Bronchial epithelial cell (primary cell): ENCODE measurements at regions not wholly inside any gene's neighbourhood (a gene's known extent, or its start where the extent isn't known, plus 50 kb on each side); places are given as distances from the start of the nearest gene placed in this dataset.
"Not testable (repeated sequence)": the region's sequence is repeated elsewhere in the genome, so short reads cannot be mapped to it uniquely, and the experiment has no call there.

Source experiments
- DNase-seq: peaks from one replicate; pipeline ENCODE4 v3.0.0-alpha.2; 2010; ENCODE audit warnings: low read depth
- FAIRE-seq: peaks from 2 replicates; lab custom pipeline; 2011; peaks lifted over from hg19 to GRCh38; lab: Jason Lieb, UNC
- H3K27me3 ChIP-seq: 2 replicates; pipeline ENCODE4 v1.5.1; 2011; ENCODE audit warnings: low read length; ENCODE audit not compliant: control insufficient read depth, insufficient read depth
- H3K36me3 ChIP-seq: 2 replicates; pipeline ENCODE4 v1.5.1; 2011; ENCODE audit warnings: low read length; ENCODE audit not compliant: control insufficient read depth, insufficient read depth
- H3K4me3 ChIP-seq: 2 replicates; pipeline ENCODE4 v1.5.1; 2011; ENCODE audit warnings: mild to moderate bottlenecking, low read depth, low read length, control low read depth
- CTCF ChIP-seq: IDR thresholded peaks from 2 replicates; pipeline ENCODE4 v1.5.1; 2011; ENCODE audit warnings: mild to moderate bottlenecking, moderate library complexity, low read length, control low read depth, inconsistent platforms; ENCODE audit not compliant: insufficient read depth, severe bottlenecking

DNA sequence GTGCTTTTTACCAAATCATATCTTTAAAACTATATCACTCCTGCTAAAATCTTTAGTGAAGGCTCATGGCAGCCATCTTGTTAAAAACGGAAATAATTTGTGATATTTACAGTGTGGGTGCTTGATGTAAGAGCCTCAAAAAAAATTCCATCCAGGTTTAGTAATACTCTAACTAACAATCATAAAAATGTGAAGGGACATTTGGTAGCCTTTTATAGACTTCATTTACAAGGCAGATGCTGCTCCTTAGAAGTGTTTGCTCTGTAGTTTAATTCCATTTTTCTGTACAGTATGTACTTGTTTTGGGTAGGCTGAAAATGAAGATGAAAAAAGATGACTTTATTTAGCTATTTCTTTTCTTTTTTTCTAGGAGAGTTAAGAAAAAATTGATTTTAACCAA lies 525.0 kb downstream of the ZEB2 start:
- no peaks in the 10 kb centered on the region for H3K27me3 ChIP-seq
- DNase-seq (no peak), FAIRE-seq (no peak)
- no peak for TF ChIP-seq CTCF
- H3K36me3 ChIP-seq = no peaks in the 10 kb centered on the region
- no peak overlapping the region for H3K4me3 ChIP-seq

DNA sequence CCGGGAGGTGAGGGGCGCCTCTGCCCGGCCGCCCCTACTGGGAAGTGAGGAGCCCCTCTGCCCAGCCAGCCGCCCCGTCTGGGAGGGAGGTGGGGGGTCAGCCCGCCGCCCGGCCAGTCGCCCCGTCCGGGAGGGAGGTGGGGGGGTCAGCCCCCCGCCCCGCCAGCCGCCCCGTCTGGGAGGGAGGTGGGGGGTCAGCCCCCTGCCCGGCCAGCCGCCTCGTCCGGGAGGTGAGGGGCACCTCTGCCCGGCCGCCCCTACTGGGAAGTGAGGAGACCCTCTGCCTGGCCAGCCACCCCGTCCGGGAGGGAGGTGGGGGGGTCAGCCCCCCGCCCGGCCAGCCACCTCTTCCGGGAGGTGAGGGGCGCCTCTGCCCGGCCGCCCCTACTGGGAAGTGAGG lies 528.3 kb downstream of the ZEB2 start:
- H3K27me3 ChIP-seq, H3K36me3 ChIP-seq, H3K4me3 ChIP-seq, FAIRE-seq, DNase-seq: not testable (repeated sequence)

DNA sequence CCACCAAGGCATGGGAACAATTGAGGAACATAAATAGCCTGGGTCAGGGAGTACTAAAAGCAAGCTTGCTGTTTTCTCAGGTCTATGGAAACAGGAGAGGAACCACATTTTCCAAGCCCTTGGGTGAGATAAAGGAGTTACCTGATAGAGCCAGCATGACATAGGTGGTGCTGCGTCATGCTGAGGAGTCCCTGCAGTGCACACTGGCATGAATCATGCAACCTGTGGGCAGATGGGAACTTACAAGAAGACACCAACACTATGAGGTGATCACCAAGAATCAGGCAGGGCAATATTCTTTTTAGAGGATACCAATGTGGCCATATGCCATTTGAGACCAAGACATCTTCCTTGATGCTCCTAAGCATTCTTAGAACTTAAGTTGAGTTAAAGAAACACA lies 531.8 kb downstream of the ZEB2 start:
- no peak for TF ChIP-seq CTCF
- DNase-seq = peak; percentile 54
- FAIRE-seq = peak; percentile 23
- no peaks in the 10 kb centered on the region for H3K36me3 ChIP-seq
- H3K4me3 ChIP-seq = no peak overlapping the region
- H3K27me3 ChIP-seq = no peaks in the 10 kb centered on the region

DNA sequence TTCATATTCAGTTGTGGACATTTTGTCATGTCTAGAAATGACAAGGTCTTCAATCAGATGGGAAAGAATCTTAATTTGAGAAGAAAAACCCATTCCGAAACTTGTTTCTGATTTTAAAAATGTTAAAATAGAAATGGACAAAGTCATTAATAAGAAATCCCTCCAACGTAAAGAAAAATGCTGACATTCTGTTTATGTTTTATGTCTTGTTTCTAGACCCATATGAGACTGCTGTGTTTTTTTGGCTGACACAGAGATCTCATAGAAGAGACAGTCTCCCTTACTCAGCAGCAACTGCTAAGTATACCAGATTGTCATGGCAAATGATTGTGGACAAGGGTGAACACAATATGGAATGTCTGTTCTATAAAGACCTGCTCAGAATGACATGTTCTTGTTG lies 538.5 kb downstream of the ZEB2 start:
- no peak for FAIRE-seq
- no peaks in the 10 kb centered on the region for H3K36me3 ChIP-seq

GRCh38 chr2:143977356-143977755 lies 542.6 kb downstream of the ZEB2 start:
- H3K36me3 ChIP-seq = no peaks in the 10 kb centered on the region
- no peak overlapping the region for H3K4me3 ChIP-seq
- FAIRE-seq (no peak), DNase-seq (no peak)
- no peak for TF ChIP-seq CTCF
- H3K27me3 ChIP-seq = no peaks in the 10 kb centered on the region

More for the DNA sequence above, 538.5 kb downstream of the ZEB2 start:
- Histone ChIP-seq H3K4me3 (no peak overlapping the region), H3K27me3 (no peaks in the 10 kb centered on the region)
- no peak for DNase-seq
- TF ChIP-seq CTCF = no peak

GRCh38 chr2:143975216-143975615 lies 544.7 kb downstream of the ZEB2 start:
- DNase-seq (no peak), FAIRE-seq (no peak)
- no peaks in the 10 kb centered on the region for H3K27me3 ChIP-seq
- no peak overlapping the region for H3K4me3 ChIP-seq
- H3K36me3 ChIP-seq = no peaks in the 10 kb centered on the region
- TF ChIP-seq CTCF = no peak
